HG03378 (cell line): ENCODE measurements at regions not wholly inside any gene's neighbourhood (a gene's known extent, or its start where the extent isn't known, plus 50 kb on each side); places are given as distances from the start of the nearest gene placed in this dataset.
"Not testable (repeated sequence)": the region's sequence is repeated elsewhere in the genome, so short reads cannot be mapped to it uniquely, and the experiment has no call there.

Experiments
- ATAC-seq: cut with Tn5 transposase; IDR thresholded peaks from one replicate; pipeline ENCODE4 v1.9.1; 2021; ENCODE audit warnings: mild to moderate bottlenecking, moderate library complexity; ENCODE audit not compliant: unreplicated experiment

GRCh38 chr14:30064454-30064853 lies 136.8 kb upstream of the PRKD1 start:
- ATAC-seq: no peak

- no peak for ATAC-seq
Measured at GRCh38 chr14:30069536-30069935, 141.9 kb upstream of the PRKD1 start.

DNA sequence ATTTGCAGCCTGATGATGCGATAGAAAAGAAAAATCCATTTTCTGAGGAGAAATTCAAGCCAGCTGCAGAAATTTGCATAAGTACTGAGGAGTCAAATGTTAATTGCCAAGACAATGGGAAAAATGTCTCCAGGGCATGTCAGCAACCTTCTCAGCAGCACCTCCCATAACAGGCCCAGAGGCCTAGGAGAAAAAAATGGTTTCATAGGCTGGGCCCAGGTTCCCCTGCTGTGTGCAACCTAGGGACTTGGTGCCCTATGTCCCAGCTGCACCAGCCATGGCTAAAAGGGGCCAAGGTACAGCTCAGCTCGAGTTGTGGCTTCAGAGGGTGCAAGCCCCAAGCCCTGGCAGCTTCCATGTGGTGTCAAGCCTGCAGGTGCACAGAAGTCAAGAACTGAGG lies 144.8 kb upstream of the PRKD1 start:
- ATAC-seq: not testable (repeated sequence)

DNA sequence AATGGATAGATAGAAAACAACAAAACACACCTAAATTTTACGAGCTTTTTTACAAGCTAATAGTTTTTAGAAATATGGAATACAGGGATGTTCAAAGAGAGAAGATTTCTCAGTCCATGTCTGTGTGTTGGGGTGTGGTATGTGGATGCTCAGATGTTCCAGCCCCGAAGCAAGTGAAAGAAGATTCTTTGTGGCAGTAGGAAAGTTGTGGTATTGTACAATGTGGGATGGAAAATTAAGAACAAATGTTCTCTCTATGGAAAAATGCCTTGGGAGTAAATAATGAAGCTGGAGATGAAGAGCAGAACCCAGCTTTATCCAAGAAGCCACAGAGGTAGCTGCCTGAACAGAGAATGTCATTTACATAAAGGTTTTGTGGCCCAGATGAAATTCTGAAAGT lies 150.3 kb upstream of the PRKD1 start:
- ATAC-seq: no peak

DNA sequence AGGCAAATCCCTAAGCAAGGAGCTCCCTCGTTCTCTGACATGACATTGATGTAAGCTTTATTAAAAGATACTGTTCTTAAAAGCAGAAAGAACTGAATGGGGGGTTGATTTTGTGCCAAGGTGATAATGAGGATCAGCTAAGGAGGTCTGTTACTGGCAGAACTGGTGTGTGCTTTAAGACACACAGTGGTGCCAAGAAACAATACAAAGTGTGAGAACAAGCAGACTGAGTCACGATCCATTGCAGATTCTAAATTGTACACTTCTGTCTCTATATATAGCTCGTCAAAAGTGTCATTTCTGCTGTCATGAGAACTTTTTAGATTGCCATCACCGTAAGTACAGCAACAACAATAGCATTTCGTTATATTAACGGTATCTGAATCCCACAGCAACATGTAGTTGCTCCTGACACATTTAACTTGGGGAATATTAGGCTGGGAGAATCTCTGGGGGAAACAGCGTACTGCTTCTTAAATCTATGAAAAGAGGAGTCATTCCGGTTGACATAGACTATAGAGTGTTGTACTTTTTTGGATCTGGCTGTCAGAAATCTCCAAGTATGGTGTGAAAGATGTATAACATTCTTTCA lies 151.3 kb upstream of the PRKD1 start:
- ATAC-seq: no peak

DNA sequence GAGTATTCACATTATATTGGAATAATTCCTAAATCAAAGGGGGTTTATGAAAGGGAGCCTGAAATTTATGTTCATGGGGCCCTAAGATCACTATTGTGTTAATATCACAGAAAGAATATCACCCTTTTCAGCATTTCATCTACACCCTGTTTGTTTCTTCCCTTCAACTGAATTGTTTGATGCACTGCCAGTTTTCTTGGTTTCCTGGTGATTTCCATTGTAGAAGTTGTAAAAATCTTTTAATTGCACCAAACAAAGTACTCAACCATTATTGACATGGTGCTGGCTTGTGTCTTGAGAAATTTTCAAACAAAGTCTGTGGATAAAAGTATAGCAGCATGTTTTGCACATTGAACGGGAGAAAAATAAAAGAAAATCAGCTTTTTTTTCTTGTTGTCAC lies 154.8 kb upstream of the PRKD1 start:
- no peak for ATAC-seq

DNA sequence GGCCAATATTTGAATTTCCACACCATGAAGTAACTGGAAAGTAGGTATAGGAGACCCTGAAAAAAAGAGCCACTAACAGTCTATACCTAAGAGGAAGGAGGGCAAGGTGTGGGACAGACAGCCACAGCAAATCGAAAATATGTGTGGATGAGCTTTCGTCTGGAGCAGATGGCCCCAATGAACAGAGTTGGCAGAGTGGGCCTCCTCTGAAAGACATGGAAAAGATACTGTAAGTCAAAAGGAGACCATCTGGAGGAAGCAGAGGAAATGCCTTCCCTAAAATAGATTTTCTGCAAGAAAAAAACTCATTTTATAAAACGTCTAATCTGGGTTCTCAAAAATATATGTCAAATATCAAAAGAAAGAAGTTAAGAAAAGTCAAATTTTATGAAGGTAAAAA lies 157.2 kb upstream of the PRKD1 start:
- no peak for ATAC-seq

DNA sequence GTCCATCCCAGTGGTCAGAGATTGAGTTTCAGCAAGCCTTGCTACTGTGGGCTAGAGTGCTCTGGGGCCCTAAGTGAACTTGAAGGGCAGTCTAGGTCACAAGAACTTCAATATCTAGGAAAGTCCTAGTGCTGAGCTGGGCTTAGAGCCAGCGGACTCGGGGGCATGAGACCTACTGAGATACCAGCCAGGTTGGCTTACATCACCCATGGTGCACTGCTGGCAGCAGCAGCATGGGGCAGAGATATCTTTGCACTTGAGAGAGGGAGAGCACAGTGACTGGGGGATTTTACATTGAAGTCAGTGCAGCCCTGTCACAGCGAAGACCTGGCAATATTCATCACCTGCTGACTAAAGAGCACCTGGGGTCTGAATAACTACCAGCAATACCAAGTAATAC lies 158.3 kb upstream of the PRKD1 start:
- no peak for ATAC-seq

DNA sequence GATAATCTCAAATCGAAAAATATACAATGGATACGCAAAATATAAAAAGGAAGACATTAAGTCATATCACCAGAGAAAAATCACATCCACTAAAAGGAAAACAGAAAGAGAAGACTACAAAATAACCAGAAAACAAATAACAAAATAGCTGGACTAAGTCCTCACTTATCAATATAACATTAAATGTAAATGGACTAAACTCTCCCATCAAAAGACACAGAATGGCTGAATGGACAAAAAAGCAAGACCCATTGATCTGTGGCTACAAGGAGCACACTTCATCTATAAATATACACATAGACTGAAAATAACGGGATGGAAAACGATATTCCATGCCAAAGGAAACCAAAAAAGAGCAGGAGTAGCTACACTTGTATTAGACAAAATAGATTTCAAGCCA lies 161.0 kb upstream of the PRKD1 start:
- ATAC-seq: no peak

- no peak for ATAC-seq
Measured at GRCh38 chr14:30108975-30109700, 181.5 kb upstream of the PRKD1 start.

DNA sequence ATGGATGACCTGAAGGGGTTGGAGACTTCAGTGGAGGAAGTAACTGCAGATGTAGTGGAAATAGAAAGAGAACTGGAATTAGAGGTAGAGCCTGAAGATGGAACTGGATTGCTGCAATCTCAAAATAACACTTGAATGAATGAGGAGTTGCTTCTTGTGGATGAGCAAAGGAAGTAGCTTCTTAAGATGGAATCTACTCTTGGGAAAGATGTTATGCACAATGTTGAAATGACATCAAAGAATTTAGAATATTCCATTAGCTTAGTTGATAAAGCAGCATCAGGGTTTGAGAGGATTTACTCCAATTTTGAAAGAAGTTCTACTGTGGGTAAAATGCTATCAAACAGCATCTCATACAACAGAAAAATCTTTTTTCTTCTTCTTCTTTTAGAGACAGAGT lies 186.4 kb upstream of the PRKD1 start:
- no peak for ATAC-seq

DNA sequence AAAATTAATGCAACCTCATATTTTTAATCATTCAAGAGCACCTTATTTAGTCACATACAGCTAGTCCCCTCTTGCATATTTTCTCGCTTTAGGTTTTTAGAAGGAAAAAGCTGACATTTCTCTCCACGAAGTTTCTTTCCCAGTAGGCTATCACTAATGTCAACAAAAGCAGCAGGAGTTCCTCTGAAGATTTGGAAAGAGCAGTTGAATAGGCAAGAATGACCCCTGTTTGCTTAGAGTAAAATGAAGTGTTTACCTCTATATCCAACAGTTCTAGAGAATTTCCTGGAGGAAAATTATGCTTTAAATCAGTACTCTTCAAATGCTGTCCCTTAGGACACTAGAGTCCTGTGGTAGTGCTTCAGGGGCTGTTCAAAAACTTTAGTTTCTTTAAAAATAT lies 188.1 kb upstream of the PRKD1 start:
- no peak for ATAC-seq

DNA sequence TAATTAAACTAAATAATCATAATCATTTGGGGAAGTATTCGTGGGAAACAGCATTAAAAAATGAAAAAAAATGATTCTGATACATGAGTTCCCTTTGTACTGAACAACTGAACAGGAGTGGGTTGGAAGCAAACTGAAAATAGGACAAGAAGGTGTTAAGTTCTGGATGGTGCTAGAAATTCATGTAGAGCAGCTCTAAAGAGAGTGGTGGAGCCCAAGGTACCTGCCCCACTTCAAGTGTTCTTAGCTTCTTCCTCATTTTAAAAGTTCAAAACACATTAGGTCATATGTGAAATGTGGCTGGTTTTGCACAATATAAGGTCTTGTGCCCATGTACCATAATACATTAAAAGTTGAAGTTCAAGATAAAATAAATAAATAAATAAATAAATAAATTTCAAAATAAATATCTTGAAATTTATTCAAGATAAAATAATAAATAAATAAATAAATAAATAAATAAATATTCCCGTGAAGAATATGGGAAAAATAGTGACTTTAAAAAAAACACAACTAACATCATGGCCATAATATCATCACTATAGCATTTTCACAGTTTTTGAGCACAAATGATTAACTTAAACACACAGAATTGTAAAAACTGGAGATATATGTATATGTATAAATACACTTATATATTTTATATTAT lies 191.5 kb upstream of the PRKD1 start:
- ATAC-seq: no peak

DNA sequence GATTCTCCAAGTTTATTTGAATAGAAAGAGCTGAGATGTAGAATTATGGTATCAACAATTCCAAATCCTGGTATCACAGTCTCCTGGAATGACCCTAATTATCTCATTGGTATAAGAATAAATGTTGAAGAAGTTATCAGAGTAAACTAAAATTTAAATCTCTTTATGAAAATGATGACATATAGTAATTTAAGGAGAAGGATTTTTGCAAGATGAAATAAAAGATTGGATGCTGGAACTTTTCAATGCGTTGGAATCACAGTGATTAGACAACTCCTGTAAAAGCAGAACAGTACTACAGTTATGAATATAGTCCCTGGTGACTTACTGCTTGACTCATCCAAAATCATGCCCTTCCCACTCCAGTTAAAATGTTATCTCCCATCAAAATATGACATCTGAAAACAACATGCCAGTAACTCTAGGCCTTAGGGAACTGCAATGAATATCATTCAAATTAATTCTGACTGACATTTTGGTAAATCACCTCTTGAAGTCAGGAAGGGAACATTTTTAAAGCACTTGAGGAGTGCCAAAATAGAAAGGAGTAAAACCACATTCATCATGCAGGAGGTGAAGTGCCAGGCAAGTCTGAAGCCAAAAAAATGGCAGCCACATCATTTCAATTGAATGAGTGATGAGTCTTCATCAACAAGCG lies 197.8 kb upstream of the PRKD1 start:
- no peak for ATAC-seq

- no peak for ATAC-seq
Measured at GRCh38 chr14:30129807-30130206, 202.2 kb upstream of the PRKD1 start.

DNA sequence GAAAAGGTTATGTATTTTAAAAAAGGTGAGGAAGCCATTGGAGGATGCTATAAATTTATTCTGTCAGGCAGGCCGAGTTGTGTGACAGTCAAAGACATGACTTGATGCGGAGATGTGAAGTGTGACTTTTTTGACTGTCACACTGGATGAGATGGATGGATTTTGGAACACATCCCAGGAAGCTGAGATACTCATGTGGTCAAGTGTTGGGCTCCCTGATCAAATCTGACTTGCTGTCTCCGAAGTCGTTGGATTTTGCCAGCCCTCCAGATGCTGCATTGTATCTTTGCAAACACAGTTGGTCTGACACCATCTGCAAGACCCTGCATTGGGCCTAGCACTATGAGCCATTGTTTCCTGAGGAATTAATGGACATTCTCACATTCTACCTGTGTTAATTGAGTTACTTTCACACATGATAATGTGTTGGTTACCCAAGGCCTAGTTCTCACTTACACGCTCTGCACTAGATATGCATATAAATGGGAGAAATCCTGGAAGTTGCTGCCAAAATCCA lies 204.0 kb upstream of the PRKD1 start:
- no peak for ATAC-seq

GRCh38 chr14:30132196-30132595 lies 204.5 kb upstream of the PRKD1 start:
- ATAC-seq: no peak

- ATAC-seq: no peak
Measured at GRCh38 chr14:30134936-30135335, 207.3 kb upstream of the PRKD1 start.

DNA sequence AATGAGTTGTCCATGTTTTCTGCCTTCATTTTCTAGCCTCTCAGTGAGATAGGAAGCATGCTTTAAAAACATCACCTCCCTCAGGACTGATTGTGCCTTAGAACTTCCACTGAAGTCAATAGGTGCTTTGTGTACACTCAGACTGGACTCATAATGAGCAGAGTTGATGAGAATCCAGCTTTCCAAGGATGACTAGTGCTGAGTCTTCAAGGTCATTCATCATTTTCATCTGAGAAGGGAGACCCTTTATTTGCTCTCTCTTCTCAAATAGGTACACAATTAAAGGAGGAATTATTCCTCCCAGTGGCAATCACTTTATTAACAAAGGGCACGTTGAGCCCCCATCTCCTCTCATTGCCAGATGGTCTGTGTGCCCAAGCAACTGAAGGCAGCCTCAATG lies 210.9 kb upstream of the PRKD1 start:
- ATAC-seq: no peak

GRCh38 chr14:30142216-30142615 lies 214.6 kb upstream of the PRKD1 start:
- ATAC-seq: no peak

DNA sequence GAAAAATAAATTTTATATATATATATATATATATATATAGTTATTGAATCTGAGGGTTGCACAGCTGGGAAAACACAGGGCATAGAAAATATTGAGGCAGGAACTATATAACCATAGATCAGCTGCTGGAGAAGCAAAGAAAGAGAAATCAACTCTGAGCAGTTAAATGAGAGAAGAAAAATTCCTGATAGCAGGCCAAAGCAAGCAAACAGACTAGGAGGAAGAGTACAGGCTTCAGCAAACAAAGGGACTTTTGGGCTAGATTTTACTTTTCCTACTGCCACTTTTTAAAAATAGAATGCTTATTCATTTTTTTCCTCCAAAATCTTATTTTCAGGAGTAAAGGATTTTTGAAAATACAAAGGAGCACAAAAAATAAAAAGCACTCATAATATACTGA lies 216.0 kb upstream of the PRKD1 start:
- ATAC-seq: no peak

DNA sequence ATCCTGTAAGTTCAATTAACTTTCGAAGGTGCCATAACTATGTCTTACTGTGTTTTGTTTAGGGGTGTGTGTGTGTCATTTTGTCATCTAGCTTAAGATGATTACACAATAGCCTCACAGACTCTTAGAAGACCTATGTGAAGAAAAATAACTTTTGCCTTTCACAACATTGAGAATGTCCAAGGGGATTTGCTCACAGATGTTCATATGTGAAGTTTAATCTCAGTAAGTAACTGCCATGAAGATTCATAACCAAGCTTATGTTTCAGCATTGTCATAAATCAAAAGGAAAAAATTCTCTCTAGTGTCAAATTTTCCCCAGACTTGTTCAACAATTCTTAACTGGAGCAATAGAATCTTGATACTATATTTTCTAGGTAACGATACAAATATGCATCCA lies 226.1 kb upstream of the PRKD1 start:
- no peak for ATAC-seq
